ENCODE measurements at regions not wholly inside any gene's neighbourhood (a gene's known extent, or its start where the extent isn't known, plus 50 kb on each side); places are given as distances from the start of the nearest gene placed in this dataset.

DNA sequence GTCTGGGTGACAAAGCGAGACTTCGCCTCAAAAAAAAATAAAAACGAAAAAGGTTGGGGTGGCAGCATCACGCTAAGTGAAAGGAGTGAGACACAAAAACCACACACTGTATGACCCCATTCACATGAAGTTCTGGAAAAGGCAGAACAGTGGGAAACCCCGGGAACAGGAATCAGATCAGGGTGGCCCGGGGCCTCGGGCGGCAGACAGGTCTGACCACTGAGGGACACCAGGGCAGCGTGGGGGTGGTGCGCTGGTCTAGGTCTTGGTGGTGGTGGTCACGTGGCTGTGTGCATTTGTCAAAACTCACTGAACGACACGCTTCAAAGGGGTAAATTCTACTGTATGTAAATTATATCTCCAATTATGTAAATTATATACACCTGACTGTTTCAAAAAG, 79.7 kb upstream of the PRR20G start:
- H3K36me3 ChIP-seq (replicated peaks in 1 of 2; ENCODE audit: control insufficient read depth in 1 of 2, insufficient read depth in 2 of 2, low read length in 1 of 2) = no peaks in the 10 kb centered on the region
- no peaks in the 10 kb centered on the region for H3K9me3 ChIP-seq
- H3K9ac ChIP-seq = no peak overlapping the region
- POLR2A ChIA-PET = no interaction called here
- H3K27me3 ChIP-seq (ENCODE audit: insufficient read depth) = 0 out of 2 replicates have a peak, but pooled peaks cover 6% of the 10 kb centered on the region
- WGBS (ENCODE audit: low lambda C conversion rate) = 75% methylated on average over 13 of the region's 13 CpGs
- H3F3A ChIP-seq (replicated peaks; ENCODE audit: insufficient read depth) = no peaks in the 10 kb centered on the region
- no peak overlapping the region for H2AFZ ChIP-seq (ENCODE audit: low read depth)
- peaks cover 0 to 17% of the 10 kb centered on the region in 2 experiments; a peak in 1 of 4 replicates for H3K4me1 ChIP-seq (ENCODE audit: control insufficient read depth in 1 of 2, insufficient read depth in 2 of 2, low read depth in 1 of 2, low read length in 1 of 2)
- DNase-seq = no peak
- no peaks in the 10 kb centered on the region for H3K79me2 ChIP-seq (ENCODE audit: insufficient read depth)
- CTCF ChIA-PET = no interaction called here
- H3K4me2 ChIP-seq = no peak overlapping the region
- no peak overlapping the region for H3K4me3 ChIP-seq (ENCODE audit: low read depth in 2 of 2, low read length in 1 of 2)
- H4K20me1 ChIP-seq (ENCODE audit: insufficient read depth) = no peaks in the 10 kb centered on the region
- TF ChIP-seq FOXM1 (IDR thresholded peaks at IDR 0.05; ENCODE audit: low read depth) = no peak
- no peak for TF ChIP-seq RXRA (IDR thresholded peaks at IDR 0.05; ENCODE audit: borderline replicate concordance, low read depth)
- no peak for TF ChIP-seq EP300 (IDR thresholded peaks at IDR 0.05; ENCODE audit: borderline replicate concordance in 1 of 2, low read depth in 1 of 2, low read length in 1 of 2)
- no peak overlapping the region for H3K27ac ChIP-seq (ENCODE audit: low read depth in 2 of 2, low read length in 1 of 2)
- no peaks in the 10 kb centered on the region for H3K9me2 ChIP-seq

DNA sequence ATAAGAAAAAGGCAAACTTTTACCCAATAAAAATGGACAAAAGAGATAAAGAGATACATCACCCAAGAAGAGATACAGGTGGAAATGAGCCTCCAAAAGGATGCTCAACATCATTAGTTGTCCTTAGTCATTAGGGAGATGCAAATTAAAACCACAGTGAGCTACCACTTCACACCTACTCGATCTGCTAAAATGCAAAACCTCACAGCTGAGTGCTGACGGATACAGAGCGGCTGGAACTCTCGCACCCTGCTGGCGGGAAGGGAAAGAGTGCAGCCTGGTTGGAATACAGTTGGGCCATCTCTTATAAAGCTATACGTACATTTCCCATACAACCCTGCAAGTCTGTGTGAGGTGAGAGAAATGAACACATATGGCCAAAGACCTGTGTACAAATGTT, 78.5 kb upstream of the PRR20G start:
- Histone ChIP-seq H2AFZ (ENCODE audit: low read depth) (no peak overlapping the region), H3K4me2 (no peak overlapping the region), H3K9me3 (no peaks in the 10 kb centered on the region), H3K4me3 (ENCODE audit: low read depth in 2 of 2, low read length in 1 of 2) (no peak overlapping the region), H3K27me3 (ENCODE audit: insufficient read depth) (0 out of 2 replicates have a peak, but pooled peaks cover 6% of the 10 kb centered on the region), H3F3A (replicated peaks; ENCODE audit: insufficient read depth) (no peaks in the 10 kb centered on the region), H3K9ac (no peak overlapping the region), H3K27ac (ENCODE audit: low read depth in 2 of 2, low read length in 1 of 2) (no peak overlapping the region), H3K4me1 (ENCODE audit: control insufficient read depth in 1 of 2, insufficient read depth in 2 of 2, low read depth in 1 of 2, low read length in 1 of 2) (peaks cover 0 to 11% of the 10 kb centered on the region in 2 experiments; a peak in 1 of 4 replicates), H3K79me2 (ENCODE audit: insufficient read depth) (no peaks in the 10 kb centered on the region), H3K9me2 (no peaks in the 10 kb centered on the region), H3K36me3 (replicated peaks in 1 of 2; ENCODE audit: control insufficient read depth in 1 of 2, insufficient read depth in 2 of 2, low read length in 1 of 2) (no peaks in the 10 kb centered on the region), H4K20me1 (ENCODE audit: insufficient read depth) (no peaks in the 10 kb centered on the region)
- POLR2A ChIA-PET = no interaction called here
- CTCF ChIA-PET = interaction anchor here (2.2 kb wide), 1 partner anchor 13 kb away, joined by 8 read pairs; no protein-coding TSS in a partner anchor
- DNase-seq = no peak
- TF ChIP-seq RAD21 (IDR thresholded peaks at IDR 0.05; ENCODE audit: low read length) = 0 out of 2 replicates have a peak, but pooled peaks have one; percentile 5
- TF ChIP-seq, protein P1, sequence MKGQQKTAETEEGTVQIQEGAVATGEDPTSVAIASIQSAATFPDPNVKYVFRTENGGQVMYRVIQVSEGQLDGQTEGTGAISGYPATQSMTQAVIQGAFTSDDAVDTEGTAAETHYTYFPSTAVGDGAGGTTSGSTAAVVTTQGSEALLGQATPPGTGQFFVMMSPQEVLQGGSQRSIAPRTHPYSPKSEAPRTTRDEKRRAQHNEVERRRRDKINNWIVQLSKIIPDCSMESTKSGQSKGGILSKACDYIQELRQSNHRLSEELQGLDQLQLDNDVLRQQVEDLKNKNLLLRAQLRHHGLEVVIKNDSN (IDR thresholded peaks at IDR 0.05; ENCODE audit: borderline replicate concordance, low read depth) = no peak
- WGBS (ENCODE audit: low lambda C conversion rate) = 72% methylated on average over 6 of the region's 6 CpGs

DNA sequence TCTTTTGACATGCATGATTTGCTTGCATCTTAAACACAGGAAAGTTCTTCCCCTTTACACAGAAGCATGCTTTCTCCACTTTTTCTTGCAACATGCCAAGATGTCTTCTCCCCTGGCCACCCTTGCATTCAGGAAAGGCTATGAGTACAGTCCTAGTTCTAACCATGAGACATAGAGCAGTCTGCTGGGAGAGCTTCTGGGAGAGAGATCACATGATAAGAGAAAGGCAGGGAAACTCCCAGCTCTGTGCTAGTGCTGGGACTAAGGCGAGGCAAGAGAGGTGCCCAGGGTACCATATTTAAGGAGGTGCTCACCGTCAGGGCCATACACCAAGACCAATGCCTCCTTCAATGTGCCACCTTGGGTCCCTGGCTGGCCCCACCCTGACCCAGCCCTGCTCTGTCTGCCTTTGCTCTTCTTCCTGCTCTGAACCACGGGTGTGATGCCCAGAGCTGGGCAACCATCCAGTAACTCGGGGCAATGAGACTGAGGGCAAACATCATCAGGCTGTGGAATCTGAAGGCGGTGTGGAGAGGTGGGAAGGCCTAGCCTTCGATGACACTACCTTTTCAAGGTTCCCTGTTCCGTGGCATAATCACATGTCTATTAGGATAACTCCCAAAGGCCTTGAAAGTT, 77.4 kb upstream of the PRR20G start:
- no peak overlapping the region for H2AFZ ChIP-seq (ENCODE audit: low read depth)
- DNase-seq = no peak
- H3K4me1 ChIP-seq (ENCODE audit: control insufficient read depth in 1 of 2, insufficient read depth in 2 of 2, low read depth in 1 of 2, low read length in 1 of 2) = peaks cover 0 to 5% of the 10 kb centered on the region in 2 experiments; a peak in 1 of 4 replicates
- no peak overlapping the region for H3K4me2 ChIP-seq
- CTCF ChIA-PET = interaction anchor here (1.3 to 2.2 kb wide), 2 partner anchors 9 to 12 kb away, joined by 5 to 8 read pairs; no protein-coding TSS in a partner anchor
- H3K4me3 ChIP-seq (ENCODE audit: low read depth in 2 of 2, low read length in 1 of 2) = no peak overlapping the region
- H3K79me2 ChIP-seq (ENCODE audit: insufficient read depth) = no peaks in the 10 kb centered on the region
- H3F3A ChIP-seq (replicated peaks; ENCODE audit: insufficient read depth) = no peaks in the 10 kb centered on the region
- 0 out of 2 replicates have a peak, but pooled peaks cover 3% of the 10 kb centered on the region for H3K27me3 ChIP-seq (ENCODE audit: insufficient read depth)
- no peaks in the 10 kb centered on the region for H3K9me3 ChIP-seq
- H4K20me1 ChIP-seq (ENCODE audit: insufficient read depth) = no peaks in the 10 kb centered on the region
- WGBS (ENCODE audit: low lambda C conversion rate) = 23% methylated on average over 7 of the region's 7 CpGs
- H3K9me2 ChIP-seq = no peaks in the 10 kb centered on the region
- POLR2A ChIA-PET = no interaction called here
- H3K36me3 ChIP-seq (replicated peaks in 1 of 2; ENCODE audit: control insufficient read depth in 1 of 2, insufficient read depth in 2 of 2, low read length in 1 of 2) = no peaks in the 10 kb centered on the region
- no peak overlapping the region for H3K27ac ChIP-seq (ENCODE audit: low read depth in 2 of 2, low read length in 1 of 2)
- no peak overlapping the region for H3K9ac ChIP-seq
- TF ChIP-seq, protein P2, sequence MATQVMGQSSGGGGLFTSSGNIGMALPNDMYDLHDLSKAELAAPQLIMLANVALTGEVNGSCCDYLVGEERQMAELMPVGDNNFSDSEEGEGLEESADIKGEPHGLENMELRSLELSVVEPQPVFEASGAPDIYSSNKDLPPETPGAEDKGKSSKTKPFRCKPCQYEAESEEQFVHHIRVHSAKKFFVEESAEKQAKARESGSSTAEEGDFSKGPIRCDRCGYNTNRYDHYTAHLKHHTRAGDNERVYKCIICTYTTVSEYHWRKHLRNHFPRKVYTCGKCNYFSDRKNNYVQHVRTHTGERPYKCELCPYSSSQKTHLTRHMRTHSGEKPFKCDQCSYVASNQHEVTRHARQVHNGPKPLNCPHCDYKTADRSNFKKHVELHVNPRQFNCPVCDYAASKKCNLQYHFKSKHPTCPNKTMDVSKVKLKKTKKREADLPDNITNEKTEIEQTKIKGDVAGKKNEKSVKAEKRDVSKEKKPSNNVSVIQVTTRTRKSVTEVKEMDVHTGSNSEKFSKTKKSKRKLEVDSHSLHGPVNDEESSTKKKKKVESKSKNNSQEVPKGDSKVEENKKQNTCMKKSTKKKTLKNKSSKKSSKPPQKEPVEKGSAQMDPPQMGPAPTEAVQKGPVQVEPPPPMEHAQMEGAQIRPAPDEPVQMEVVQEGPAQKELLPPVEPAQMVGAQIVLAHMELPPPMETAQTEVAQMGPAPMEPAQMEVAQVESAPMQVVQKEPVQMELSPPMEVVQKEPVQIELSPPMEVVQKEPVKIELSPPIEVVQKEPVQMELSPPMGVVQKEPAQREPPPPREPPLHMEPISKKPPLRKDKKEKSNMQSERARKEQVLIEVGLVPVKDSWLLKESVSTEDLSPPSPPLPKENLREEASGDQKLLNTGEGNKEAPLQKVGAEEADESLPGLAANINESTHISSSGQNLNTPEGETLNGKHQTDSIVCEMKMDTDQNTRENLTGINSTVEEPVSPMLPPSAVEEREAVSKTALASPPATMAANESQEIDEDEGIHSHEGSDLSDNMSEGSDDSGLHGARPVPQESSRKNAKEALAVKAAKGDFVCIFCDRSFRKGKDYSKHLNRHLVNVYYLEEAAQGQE (IDR thresholded peaks at IDR 0.05; ENCODE audit: low read depth, low read length) = no peak
- TF ChIP-seq GABPA (IDR thresholded peaks at IDR 0.05; ENCODE audit: low read depth) (no peak), TEAD4 (IDR thresholded peaks at IDR 0.05; ENCODE audit: borderline replicate concordance, insufficient read depth) (no peak), ELF1 (IDR thresholded peaks at IDR 0.05) (no peak), JUND (IDR thresholded peaks at IDR 0.05) (no peak), RCOR1 (IDR thresholded peaks at IDR 0.05; ENCODE audit: low read length) (no peak), CHD2 (IDR thresholded peaks at IDR 0.05; ENCODE audit: low read length, partially characterized antibody) (no peak), MXI1 (IDR thresholded peaks at IDR 0.05; ENCODE audit: low read depth, low read length) (no peak), NRF1 (IDR thresholded peaks at IDR 0.05; ENCODE audit: low read depth, low read length) (no peak), TAF1 (IDR thresholded peaks at IDR 0.05; ENCODE audit: borderline replicate concordance, low read depth, low read length) (no peak)
- TF ChIP-seq, protein P3, sequence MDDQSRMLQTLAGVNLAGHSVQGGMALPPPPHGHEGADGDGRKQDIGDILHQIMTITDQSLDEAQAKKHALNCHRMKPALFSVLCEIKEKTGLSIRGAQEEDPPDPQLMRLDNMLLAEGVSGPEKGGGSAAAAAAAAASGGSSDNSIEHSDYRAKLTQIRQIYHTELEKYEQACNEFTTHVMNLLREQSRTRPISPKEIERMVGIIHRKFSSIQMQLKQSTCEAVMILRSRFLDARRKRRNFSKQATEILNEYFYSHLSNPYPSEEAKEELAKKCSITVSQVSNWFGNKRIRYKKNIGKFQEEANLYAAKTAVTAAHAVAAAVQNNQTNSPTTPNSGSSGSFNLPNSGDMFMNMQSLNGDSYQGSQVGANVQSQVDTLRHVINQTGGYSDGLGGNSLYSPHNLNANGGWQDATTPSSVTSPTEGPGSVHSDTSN (IDR thresholded peaks at IDR 0.05) = no peak

Data from SK-N-SH (cell line).